GM11168 (cell line): ENCODE measurements at regions not wholly inside any gene's neighbourhood (a gene's known extent, or its start where the extent isn't known, plus 50 kb on each side); places are given as distances from the start of the nearest gene placed in this dataset.

Experiments used
- in situ Hi-C: fragments of 300-500 bp; cut with MboI; formaldehyde crosslinking; loops from one replicate; pipeline ENCODE4 v1.12.0; 2022; ENCODE audit warnings: low sequenced_read_pairs; ENCODE audit not compliant: unreplicated experiment

DNA sequence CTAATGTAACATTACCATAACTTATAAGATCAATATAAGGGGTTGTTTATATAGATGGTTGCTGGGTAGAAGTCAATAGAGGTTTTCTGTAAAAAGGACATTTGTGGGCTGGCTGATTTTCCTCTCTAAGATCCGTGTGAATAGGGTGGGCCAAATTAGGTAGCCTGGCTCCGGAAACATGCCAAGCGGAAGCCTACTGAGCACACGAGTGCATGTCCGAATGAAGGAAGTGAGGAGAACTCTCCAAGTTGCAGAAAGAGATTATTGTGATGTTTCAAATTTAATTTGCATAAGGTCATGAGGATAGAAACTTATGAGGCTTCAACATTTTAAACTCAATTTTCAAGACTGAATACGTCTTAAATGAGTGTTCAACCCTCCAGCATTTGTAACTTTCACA is 356.7 kb downstream of the SNAPC1 start:
- in situ Hi-C loops = no loop called here

DNA sequence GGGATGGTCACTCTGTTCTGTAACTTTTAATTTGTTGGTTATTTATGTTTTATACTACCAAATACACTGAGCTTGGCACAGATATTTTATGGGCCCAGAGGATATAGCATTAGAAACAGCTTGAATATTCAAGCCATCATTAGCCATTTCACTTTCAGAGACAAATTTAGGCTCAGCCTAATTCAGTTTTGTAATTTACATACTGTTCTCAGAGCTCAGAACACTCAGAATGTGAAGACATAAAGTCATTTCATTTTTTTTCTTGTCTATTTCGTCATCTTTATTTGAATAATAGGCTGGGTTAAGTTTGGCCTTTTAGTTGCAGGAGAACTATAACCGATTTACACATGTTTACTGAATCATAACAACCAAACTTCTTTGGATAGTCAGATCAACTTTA is 361.7 kb downstream of the SNAPC1 start:
- in situ Hi-C loops = loop anchor here (10.0 kb wide), 2 partner anchors 199 to 229 kb away; no protein-coding TSS in a partner anchor

DNA sequence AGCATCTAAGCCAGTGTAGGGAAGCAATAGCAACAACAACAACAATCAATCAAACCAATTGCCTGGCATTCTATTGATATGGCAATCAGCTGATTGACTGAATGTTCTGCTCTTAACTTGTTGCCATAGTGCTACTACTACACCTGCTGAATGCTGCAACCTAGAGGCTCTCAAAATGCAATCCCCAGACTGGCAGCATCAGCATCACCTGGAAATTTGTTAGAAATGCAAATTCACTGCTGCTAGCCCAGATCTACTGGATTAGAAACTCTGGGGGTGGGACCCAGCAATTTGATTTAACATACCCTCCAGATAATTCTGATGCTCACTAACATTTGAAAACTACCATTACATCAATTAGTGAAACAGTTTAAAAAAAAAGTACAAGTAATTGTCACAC is 363.6 kb downstream of the SNAPC1 start:
- in situ Hi-C loops = loop anchor here (10.0 kb wide), 2 partner anchors 201 to 231 kb away; no protein-coding TSS in a partner anchor

DNA sequence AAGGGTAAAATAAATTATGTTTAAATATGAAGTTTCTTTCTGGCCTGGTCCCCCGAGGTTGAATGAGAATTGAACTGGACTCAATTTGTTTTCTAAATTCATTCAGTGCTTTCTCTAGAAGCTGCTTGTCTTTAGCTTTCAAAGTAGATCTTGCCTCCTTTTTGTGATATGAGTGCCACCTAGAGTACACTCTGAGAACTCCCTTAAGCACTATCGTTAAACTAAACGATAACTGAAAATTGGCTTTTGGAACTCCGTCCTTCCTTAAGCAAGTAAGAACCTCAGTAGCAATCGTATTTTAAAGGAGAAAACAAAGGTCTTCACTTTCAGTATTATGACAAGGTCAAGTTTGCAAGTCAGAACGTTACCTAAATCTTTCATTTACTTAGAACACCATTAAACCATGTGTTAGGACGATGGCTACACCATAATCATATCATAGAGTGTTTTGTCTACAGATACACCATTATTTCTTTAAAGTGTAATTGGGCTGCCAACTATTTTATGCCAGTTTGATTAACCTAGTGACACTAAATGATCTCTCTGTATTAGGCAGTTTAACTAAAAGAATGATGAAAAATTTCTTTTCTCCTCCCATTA is 364.8 kb downstream of the SNAPC1 start:
- in situ Hi-C loops = loop anchor here (10.0 kb wide), 2 partner anchors 202 to 232 kb away; no protein-coding TSS in a partner anchor

DNA sequence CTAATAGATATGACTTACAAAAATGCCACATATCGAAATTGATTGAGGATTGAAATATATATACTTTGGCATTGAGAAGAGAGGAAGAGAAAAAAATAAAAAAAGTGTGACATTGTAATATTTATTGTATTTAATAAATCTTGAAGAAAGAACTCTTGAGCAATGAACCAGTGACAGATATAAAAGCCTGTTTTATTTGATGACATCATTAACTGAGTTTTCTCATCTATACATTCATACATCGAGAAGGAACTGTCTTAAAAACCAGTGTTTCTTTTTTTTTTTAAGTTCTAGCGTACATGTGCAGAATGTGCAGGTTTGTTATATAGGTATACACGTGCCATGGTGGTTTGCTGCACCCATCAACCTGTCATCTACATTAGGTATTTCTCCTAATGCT is 368.2 kb downstream of the SNAPC1 start:
- in situ Hi-C loops = no loop called here

DNA sequence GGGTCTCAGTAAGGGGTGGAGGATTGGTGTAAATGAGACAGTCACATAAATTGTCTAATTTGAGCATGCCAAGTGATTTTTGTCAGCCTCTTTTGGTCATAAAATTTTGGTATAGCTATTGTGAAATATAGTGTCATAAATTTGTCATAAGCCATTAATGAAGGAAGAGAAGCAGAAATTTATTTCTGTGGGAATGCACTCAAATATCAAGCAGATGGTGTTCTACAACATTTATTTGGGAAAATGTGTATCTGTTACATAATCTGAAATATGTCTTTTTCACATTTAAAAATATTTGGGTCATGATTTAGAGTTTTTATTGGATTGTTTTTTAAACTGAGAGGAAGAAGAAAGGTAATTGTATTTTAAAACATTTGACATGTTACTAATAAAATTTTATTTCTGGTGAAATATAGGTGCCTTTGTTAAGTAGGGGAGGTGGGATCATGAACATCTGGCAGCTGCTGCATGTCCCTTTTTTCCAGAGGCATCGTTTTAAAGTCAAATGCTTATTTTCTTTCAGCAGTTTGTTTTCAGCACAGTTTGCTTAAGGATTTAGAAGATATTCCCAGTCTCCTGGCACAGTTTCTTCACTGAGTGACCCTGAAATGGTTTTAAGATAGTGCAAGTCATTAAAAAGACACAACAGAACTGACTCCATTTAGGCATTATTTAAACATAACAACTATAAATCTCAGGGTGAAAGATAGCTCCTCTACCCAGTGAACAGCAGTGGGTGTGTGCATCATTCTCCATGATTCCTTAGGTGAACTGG is 371.7 kb downstream of the SNAPC1 start:
- in situ Hi-C loops = no loop called here

DNA sequence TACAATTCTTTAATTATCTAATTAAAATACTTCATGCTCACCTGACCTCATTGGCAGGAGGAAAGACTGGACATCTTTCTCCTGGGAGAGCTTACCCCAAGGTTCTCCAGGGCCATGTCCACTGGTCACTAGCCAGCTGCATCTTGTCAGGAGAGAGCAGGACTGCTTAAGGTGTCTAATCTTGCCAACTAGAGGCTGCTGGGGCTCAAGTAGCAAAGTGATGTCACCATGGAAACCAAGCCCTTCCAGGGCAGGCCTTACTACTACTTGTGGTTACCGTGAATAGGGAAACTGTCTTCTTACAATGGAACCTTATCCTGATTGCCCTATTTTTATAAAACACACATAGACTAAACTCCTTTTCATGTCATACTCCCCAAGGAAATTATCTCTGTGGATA is 376.4 kb downstream of the SNAPC1 start:
- in situ Hi-C loops = no loop called here

DNA sequence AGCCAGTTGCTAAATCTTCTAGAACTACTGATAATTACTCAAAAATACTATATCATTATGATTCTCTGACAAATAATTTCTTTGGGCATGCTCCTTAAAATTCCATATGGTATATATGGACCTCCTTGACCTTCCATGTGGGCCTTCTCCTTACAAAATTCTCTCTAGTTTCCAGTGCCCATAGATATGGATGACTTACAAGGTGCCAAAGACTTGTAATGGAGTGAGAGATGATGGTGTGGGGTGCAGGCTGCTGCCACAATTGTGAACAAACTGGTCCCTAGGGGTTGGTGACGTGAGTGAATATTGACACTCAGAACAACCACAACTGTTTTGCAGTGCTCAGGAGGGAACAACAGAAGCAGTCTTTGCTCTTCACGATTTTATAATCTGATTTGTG is 378.9 kb downstream of the SNAPC1 start:
- in situ Hi-C loops = no loop called here

DNA sequence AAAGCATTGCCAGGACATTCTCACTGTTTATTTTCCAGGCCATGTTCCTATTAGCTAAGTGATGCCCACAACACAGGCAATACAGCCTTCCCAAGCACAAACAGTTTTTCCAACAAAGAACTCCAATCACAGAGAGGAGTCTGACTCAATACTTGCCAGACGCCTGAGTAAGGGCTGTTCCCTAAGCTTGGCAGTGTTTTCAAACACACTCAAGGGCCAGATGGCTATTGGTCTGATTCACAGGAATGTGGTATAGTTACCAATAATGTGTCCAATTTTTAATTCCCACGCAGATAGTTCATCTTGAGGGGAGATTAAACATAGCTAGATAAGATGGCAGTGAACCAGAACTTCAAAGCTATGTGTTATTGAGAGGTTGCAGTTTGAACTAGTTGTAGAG is 381.0 kb downstream of the SNAPC1 start:
- in situ Hi-C loops = no loop called here

DNA sequence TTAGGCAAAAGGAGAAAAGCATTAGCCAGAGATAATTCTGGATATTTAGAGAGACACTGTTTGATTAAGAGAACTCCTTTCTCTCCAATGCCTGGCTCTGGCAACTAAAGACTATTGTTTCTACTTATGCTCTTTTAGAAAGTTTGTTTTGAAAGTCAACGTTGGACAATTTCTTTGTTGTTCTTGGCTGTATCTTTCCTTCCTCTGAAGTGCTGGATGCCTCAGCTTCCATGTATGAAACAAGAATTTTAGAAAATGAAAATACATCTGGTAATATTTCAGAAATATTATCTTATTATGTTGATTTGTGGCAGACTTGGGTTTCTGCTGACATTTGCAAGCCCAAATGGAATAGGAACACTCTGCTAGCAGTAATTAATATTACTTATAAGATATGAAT is 382.6 kb downstream of the SNAPC1 start:
- in situ Hi-C loops = no loop called here

DNA sequence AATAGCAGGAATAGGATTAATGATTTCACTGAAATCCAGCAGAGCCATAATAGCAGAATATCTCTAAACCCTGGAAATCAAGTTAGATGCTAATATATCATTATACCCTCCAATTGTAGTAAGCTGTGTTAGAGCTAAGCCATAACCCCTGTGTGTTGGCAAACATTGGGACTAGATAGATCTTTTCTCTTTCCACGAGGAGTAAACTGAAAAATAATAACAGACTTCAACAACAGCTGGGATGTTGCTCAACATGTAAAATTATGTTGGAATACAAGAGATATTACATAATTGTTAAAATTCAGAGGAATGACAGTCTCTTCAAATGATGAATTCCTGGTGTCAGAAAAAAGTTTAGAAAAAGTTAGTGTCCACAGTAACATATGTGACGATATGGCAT is 383.8 kb downstream of the SNAPC1 start:
- in situ Hi-C loops = no loop called here

DNA sequence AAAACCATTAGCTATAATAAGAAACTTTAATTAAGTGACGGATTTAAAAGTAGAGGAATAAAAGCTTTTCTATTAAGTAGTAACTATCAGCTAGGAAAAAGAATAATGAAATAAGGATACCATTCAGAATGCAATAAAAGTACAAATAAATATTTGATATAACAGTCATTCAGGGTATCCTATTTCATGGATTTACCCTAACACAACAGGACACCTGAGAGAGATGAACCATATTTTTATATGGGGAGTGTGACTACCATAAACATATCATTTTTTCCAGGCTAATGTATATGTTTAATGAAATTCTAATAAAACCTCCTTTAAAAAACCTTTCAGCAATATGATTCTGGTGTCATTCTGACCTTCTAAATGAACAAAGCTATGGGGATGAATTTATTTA is 393.8 kb downstream of the SNAPC1 start:
- in situ Hi-C loops = no loop called here

DNA sequence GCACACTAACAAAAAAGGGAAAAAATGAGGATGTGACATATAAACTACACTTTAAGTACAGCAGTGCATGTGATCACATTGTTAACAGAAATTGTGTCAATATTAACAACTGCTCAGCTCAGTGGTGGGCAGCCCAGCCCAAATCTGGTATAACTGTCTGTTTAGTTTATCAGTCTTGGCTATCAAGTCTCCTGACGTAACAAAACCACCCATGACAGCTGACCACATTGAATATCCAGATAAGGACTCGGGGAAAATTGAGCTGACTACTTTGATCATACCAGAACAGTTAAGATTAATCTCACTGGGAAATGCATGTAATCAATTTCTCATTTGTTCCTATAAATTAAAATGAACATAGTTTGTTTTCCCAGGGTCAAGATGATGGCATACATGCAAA is 396.6 kb downstream of the SNAPC1 start:
- in situ Hi-C loops = no loop called here

DNA sequence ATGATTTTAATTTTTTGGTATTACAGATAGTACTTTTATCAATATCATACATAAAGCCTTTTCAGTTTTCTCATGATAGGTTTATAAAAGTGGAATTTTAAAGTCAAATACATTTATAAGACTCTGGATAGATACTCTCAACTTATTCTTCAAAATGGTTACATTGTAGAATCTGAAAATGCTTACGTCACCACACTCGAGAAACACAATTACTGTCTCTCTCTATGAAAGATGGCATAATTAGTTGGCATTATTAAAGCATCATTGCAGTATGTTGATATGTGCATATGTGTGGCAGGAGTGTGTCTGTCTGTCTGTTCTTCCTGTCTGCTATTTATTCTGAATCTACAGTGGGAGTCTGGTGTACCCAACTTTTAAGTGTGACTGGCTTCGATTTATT is 397.1 kb downstream of the SNAPC1 start:
- in situ Hi-C loops = no loop called here

DNA sequence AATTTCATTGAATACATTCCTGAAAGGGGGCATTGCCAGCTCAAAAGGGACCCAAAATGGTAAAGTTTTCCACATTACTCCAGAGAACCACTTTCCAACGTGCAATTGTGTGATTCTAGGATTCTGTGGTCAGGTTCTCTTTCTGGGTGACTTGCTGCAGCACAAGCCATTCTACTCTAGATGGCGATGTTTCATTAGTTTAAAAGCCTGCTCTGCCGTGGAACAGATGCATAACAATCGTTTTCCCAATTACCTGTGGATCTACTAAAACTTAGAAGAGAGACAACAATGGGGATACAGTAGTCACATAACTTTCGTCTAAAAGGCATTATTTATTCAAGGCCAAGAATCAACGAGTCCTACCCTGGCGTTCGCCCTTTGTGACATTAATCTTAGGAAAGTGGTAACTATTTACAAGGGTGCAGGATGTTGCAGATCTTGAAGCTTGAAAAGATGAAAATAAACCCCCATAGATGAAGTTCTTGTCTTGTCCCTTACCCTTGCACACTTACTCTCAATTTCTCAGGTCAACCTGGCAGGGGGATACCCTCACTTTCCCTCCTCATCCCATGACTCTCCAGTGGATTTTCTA is 400.9 kb downstream of the SNAPC1 start:
- in situ Hi-C loops = no loop called here

DNA sequence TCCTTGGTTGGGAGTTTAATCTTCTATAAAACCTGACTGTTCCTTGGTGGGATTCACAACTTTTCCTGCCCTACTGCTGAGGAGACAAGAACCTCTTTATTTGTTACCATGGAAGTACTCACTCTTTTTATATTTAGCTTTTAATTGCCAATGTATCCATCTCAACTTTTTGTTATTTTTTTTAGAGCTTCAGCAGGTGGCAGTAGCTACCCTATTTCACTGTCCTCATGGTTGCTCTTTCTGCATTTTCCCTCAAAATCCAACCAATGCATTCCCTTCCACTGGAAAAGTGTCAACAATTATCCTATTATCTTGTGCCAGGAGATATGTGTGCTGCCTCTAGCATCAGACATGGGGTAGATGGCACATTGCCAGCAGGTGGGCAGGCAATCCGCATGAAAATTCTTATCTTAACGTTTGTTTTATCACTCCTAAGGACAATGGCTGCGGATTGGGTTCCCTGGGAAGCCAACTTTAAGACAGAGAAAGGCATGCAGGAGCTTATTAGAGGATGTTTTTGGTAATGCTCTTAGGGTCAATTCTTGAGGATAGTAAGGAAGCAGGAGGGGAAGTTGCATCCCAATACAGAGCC is 406.4 kb downstream of the SNAPC1 start:
- in situ Hi-C loops = loop anchor here (5.0 kb wide), 1 partner anchor 1104 kb away; no protein-coding TSS in a partner anchor

DNA sequence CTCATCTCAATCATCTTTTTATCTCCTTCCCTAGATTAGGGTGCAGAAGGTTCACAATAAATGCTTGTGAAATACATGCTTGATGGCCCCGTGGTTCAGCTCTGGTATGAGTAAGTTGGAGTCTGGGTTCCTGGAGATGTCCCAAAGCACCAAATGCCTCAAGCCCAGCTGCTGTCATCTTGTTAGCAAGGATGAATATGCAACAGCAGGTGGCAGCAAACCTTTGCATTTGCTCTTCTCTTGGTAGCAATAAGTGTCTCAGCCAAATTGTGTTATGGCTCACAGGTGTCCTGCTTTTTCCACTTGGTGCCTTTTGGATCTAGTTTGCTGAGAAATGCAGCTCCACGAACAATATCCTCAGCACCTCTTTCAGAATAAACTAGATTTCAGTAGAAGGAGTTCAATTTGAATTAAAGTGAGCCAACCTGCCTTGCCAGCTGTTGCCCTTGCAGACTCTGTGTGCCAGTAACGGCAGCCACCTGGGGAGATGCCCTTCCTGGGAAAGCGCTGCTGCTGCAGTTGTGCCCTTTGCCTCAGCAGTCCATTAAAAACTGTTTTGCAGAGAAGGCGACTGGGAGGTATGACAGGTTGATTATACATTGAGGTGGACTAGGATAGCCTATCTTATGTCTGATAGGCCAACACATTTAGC is 417.3 kb downstream of the SNAPC1 start:
- in situ Hi-C loops = loop anchor here (5.0 kb wide), 1 partner anchor 48 kb away; no protein-coding TSS in a partner anchor

DNA sequence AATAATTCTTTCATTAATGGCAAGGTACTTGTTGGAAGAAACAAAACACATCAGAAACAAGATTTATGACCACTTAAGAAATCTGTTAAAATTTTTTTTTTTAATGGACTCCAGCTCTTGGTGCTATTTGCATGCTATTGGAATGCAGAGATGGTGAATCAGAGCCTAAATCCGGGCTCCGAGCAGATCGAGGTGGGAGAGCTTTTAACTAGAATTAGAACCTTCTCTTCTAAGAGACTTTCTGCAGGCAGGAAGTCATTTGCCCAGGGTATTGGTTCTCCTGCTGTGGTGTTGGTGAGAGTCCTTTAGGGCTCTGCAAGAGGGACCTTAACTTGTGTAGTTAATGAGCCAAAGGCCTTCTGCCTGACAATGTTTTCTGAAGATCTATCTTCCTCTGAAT is 419.4 kb downstream of the SNAPC1 start:
- in situ Hi-C loops = no loop called here

DNA sequence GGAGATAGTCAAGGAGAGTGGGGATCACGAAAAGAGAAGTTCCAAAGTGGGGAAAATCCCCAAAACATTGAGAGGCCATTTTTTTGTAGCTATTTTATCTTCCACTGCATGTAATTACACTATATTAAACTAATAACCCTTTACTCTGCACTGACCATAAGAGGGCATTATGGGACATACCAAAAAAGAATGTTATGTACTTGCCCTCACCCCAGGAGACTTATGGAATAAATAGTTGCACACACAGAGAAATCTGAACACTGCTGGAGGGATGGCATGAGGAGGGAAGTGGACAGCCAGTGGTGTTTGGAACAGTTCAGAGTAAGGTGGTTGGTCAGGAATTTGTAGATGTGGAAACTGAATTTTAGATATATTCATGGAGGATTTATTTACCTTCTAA is 422.9 kb downstream of the SNAPC1 start:
- in situ Hi-C loops = no loop called here

DNA sequence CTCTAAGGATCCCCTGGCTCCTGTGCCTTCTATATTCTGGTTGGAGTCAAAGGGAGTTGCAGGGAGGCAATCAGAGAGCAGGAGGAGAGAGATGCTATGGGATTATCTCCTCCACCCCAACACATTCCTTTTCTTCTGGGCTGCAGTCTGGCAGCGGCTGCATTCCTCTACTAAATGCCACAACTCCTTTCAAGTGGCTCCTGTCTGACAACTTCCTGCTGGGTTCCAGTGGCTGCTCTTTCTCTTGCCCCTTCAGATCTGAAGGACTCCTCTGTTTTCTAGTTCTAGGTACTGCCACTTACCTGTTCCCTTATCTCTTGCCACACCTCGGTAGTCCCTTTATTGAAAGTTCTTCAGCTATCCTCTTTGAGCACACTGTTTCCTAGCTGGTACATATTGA is 425.0 kb downstream of the SNAPC1 start:
- in situ Hi-C loops = no loop called here

DNA sequence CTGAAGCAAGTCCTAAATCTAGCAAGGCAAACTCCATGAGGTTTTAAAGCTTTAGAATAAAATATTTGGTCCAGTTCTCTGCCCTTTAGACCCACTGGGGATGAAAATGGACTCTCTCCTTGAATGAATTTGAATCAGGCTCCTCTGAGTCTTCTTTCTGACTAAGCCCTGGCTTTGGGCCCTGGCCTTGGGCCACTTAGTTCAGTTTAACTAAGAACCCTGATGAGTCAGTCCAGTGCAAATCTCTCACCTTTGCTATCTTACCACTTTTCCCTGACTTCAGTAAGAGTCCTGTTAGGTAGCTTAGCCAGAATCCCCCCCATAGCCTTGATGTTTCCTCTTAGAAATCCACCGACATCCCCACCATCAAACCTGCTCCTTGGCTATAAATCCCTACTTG is 427.5 kb downstream of the SNAPC1 start:
- in situ Hi-C loops = no loop called here
